Neural cell (in vitro differentiated cells): ENCODE measurements at regions not wholly inside any gene's neighbourhood (a gene's known extent, or its start where the extent isn't known, plus 50 kb on each side); places are given as distances from the start of the nearest gene placed in this dataset.
"Not testable (repeated sequence)": the region's sequence is repeated elsewhere in the genome, so short reads cannot be mapped to it uniquely, and the experiment has no call there.

ENCODE experiments used
- H2AFZ ChIP-seq: fragments of 200-600, 300-800 bp; sonication (generic), shearing (Covaris generic); 2 replicates; pipeline ENCODE4 v1.6.0; 2014; ENCODE audit warnings: low read depth, mild to moderate bottlenecking, antibody characterized with exemption, low read length, moderate library complexity
- H3F3A ChIP-seq: fragments of 200-600 bp; shearing (Covaris generic); 2 replicates; pipeline ENCODE4 v1.6.1; 2016; ENCODE audit warnings: mild to moderate bottlenecking, moderate library complexity, mixed read lengths, antibody characterized with exemption, low read length; ENCODE audit not compliant: insufficient read depth, poor library complexity, severe bottlenecking
- H3K27ac ChIP-seq: fragments of 200-600, 300-800 bp; sonication (generic), shearing (Covaris generic); 2 replicates; pipeline ENCODE4 v1.5.1; 2014; ENCODE audit warnings: mild to moderate bottlenecking, low read length, moderate library complexity
- H3K27me3 ChIP-seq: fragments of 300-800, 200-600 bp; sonication (generic), shearing (Covaris generic); 2 replicates; pipeline ENCODE4 v1.6.0; 2014; ENCODE audit warnings: mild to moderate bottlenecking, low read depth, low read length, moderate library complexity; ENCODE audit not compliant: insufficient read depth
- H3K36me3 ChIP-seq: fragments of 300-800, 200-600 bp; sonication (generic), shearing (Covaris generic); 2 replicates; pipeline ENCODE4 v1.5.1; 2014; ENCODE audit warnings: mild to moderate bottlenecking, antibody characterized with exemption, low read length, moderate library complexity; ENCODE audit not compliant: insufficient read depth
- H3K4me2 ChIP-seq: fragments of 300-800, 200-600 bp; sonication (generic), shearing (Covaris generic); 2 replicates; pipeline ENCODE4 v1.6.0; 2014; ENCODE audit warnings: mild to moderate bottlenecking, low read length
- H3K4me3 ChIP-seq: fragments of 300-800, 200-600 bp; sonication (generic), shearing (Covaris generic); 2 replicates; pipeline ENCODE4 v1.5.1; 2014; ENCODE audit warnings: mild to moderate bottlenecking, low read length, moderate library complexity
- H3K79me2 ChIP-seq: fragments of 200-600 bp; shearing (Covaris generic); replicated peaks from 2 replicates; pipeline ENCODE4 v1.6.0; 2014; ENCODE audit warnings: mild to moderate bottlenecking, low read length, moderate library complexity; ENCODE audit not compliant: insufficient read depth
- H3K9ac ChIP-seq: fragments of 300-800, 200-600 bp; sonication (generic), shearing (Covaris generic); 2 replicates; pipeline ENCODE4 v1.6.1; 2016; ENCODE audit warnings: mild to moderate bottlenecking, low read length, mixed read lengths
- H3K9me2 ChIP-seq: fragments of 200-600 bp; shearing (Covaris generic); 2 replicates; pipeline ENCODE4 v1.6.1; 2016; ENCODE audit warnings: mild to moderate bottlenecking, low read length, mixed read lengths; ENCODE audit not compliant: insufficient read depth
- H3K9me3 ChIP-seq: fragments of 200-600, 300-800 bp; sonication (generic), shearing (Covaris generic); 2 replicates; pipeline ENCODE4 v1.6.1; 2016; ENCODE audit warnings: mild to moderate bottlenecking, mixed run types, low read length, moderate library complexity, mixed read lengths
- H4K20me1 ChIP-seq: fragments of 200-600 bp; shearing (Covaris generic); 2 replicates; pipeline ENCODE4 v1.6.1; 2016; ENCODE audit warnings: mild to moderate bottlenecking, mixed run types; ENCODE audit not compliant: insufficient read depth
- CTCF ChIP-seq: fragments of 450-650 bp; IDR thresholded peaks from 2 replicates; pipeline ENCODE4 v1.5.1; 2014; ENCODE audit warnings: antibody characterized with exemption, mild to moderate bottlenecking, moderate library complexity; ENCODE audit not compliant: poor library complexity, severe bottlenecking
- EP300 ChIP-seq: fragments of 450-650 bp; conservative IDR thresholded peaks from 2 replicates; pipeline ENCODE4 v1.6.1; 2014; ENCODE audit warnings: antibody characterized with exemption, mild to moderate bottlenecking, moderate library complexity; ENCODE audit not compliant: poor library complexity, severe bottlenecking
- EZH2 ChIP-seq: fragments of 200-600, 300-800 bp; shearing (Covaris generic), sonication (generic); IDR thresholded peaks from 2 replicates; pipeline ENCODE4 v1.6.1; 2014; ENCODE audit warnings: antibody characterized with exemption, low read length, borderline replicate concordance, mild to moderate bottlenecking; ENCODE audit not compliant: insufficient read depth, poor library complexity, severe bottlenecking
- MXI1 ChIP-seq: fragments of 450-650 bp; conservative IDR thresholded peaks from 2 replicates; pipeline ENCODE4 v1.6.1; 2014; ENCODE audit warnings: antibody characterized with exemption, mild to moderate bottlenecking; ENCODE audit not compliant: poor library complexity, severe bottlenecking
- SMC3 ChIP-seq: fragments of 450-650 bp; conservative IDR thresholded peaks from 2 replicates; pipeline ENCODE4 v1.6.1; 2014; ENCODE audit warnings: antibody characterized with exemption, mild to moderate bottlenecking, moderate library complexity; ENCODE audit not compliant: poor library complexity

GRCh38 chr10:8361510-8361844, 307.0 kb downstream of the GATA3 start:
- Histone ChIP-seq H3K27me3 (no peaks in the 10 kb centered on the region), H3K9me2 (no peaks in the 10 kb centered on the region), H3K9ac (no peak overlapping the region), H3K4me2 (no peak overlapping the region), H4K20me1 (no peaks in the 10 kb centered on the region), H3K4me3 (no peak overlapping the region), H3K79me2 (no peaks in the 10 kb centered on the region), H3K27ac (no peak overlapping the region), H3K36me3 (no peaks in the 10 kb centered on the region), H3F3A (no peaks in the 10 kb centered on the region), H3K9me3 (no peaks in the 10 kb centered on the region), H2AFZ (no peak overlapping the region)
- TF ChIP-seq EZH2 (no peak), CTCF (no peak), MXI1 (no peak), EP300 (no peak)

- no peak overlapping the region for H3K4me3 ChIP-seq
- no peak overlapping the region for H3K9ac ChIP-seq
- H2AFZ ChIP-seq, result no peak overlapping the region
- H3K27me3 ChIP-seq, result no peaks in the 10 kb centered on the region
- H3K9me3 ChIP-seq, result no peaks in the 10 kb centered on the region
- H3K4me2 ChIP-seq, result no peak overlapping the region
- H3K79me2 ChIP-seq, result no peaks in the 10 kb centered on the region
- no peaks in the 10 kb centered on the region for H4K20me1 ChIP-seq
- H3F3A ChIP-seq, result no peaks in the 10 kb centered on the region
- no peaks in the 10 kb centered on the region for H3K36me3 ChIP-seq
- no peak overlapping the region for H3K27ac ChIP-seq
- no peaks in the 10 kb centered on the region for H3K9me2 ChIP-seq
- TF ChIP-seq EZH2, result no peak
- no peak for TF ChIP-seq EP300
- TF ChIP-seq MXI1, result no peak
- no peak for TF ChIP-seq SMC3
Observed at GRCh38 chr10:8365935-8366911, 311.7 kb downstream of the GATA3 start.

GRCh38 chr10:8367672-8368411, 313.4 kb downstream of the GATA3 start:
- not testable (repeated sequence) for H3K27ac ChIP-seq, H3K36me3 ChIP-seq, H4K20me1 ChIP-seq, H3K9ac ChIP-seq, H3K9me3 ChIP-seq, H2AFZ ChIP-seq, H3K27me3 ChIP-seq, H3K4me2 ChIP-seq, H3F3A ChIP-seq, H3K9me2 ChIP-seq, H3K79me2 ChIP-seq, H3K4me3 ChIP-seq
